ENCODE measurements at regions not wholly inside any gene's neighbourhood (a gene's known extent, or its start where the extent isn't known, plus 50 kb on each side); places are given as distances from the start of the nearest gene placed in this dataset.

DNA sequence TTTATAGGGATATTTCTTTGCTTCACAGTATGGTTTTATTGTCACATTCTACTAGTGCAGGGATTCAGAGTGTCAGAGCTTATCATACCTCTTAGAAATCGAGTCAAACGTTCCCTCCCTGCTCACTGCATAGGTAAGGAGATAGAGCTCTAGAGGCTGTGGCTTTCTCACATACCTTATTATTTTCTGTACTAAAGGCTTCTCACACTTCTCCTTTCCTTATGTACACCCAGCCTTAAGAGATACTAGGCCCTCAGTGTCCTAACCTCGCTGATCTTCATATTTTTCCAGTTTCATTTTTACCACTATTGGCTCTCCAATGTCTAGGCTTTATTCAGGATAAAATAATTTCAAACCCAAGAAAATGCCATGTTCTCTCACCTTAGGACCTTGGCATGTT lies 297.3 kb upstream of the RIOK2 start:
- TF ChIP-seq, protein P1, sequence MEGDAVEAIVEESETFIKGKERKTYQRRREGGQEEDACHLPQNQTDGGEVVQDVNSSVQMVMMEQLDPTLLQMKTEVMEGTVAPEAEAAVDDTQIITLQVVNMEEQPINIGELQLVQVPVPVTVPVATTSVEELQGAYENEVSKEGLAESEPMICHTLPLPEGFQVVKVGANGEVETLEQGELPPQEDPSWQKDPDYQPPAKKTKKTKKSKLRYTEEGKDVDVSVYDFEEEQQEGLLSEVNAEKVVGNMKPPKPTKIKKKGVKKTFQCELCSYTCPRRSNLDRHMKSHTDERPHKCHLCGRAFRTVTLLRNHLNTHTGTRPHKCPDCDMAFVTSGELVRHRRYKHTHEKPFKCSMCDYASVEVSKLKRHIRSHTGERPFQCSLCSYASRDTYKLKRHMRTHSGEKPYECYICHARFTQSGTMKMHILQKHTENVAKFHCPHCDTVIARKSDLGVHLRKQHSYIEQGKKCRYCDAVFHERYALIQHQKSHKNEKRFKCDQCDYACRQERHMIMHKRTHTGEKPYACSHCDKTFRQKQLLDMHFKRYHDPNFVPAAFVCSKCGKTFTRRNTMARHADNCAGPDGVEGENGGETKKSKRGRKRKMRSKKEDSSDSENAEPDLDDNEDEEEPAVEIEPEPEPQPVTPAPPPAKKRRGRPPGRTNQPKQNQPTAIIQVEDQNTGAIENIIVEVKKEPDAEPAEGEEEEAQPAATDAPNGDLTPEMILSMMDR (IDR thresholded peaks at IDR 0.05): no peak
- no peak for TF ChIP-seq POLR2A (IDR thresholded peaks at IDR 0.05)

Measured in uterus (tissue), 2 donors.